KBM-7 (cell line): ENCODE measurements at regions not wholly inside any gene's neighbourhood (a gene's known extent, or its start where the extent isn't known, plus 50 kb on each side); places are given as distances from the start of the nearest gene placed in this dataset.

Experiments
- DNase-seq: peaks from one replicate; pipeline ENCODE4 v3.0.0-alpha.2; 2015
- in situ Hi-C: fragments of 300-500 bp; cut with MboI; formaldehyde crosslinking; loops from 2 replicates; pipeline ENCODE4 v1.14.3; 2020; ENCODE audit warnings: low sequenced_read_pairs, low pct_unique_long_range_greater_than_20kb, mixed read lengths

DNA sequence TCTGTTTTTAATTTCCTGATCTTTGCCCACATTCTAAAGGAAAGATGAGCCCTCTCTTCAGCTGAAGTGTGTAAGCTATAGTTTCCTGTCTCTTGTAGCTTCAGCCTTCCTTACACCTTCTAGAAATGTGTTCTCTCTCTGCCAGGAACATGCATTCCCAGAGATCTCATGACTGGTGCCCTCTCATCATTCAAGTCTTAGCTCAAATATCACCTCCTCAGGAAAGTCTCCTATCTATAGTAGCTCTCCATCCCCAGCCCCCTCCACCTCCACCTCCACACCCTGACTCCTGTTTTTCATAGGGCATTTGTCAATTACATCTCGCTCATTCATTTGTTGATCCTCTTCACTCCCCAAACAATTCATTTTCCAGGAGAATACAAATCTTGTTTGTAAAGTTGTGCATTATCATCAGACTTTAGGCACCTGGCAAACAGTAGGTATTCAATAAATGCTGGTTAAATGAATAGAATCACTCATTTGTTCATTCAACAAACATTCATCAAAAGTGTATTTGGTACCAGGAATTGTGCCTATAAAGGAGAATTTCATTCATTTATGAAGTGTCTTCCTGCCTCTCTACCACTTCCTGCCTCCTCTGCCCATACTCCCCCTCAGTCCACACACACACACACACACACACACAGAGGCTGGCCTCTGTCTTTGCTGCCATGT is 160.3 kb downstream of the BBOX1 start:
- no peak for DNase-seq
- in situ Hi-C loops = no loop called here

- no peak for DNase-seq
- in situ Hi-C loops = loop anchor here (25.0 kb wide), 1 partner anchor 291 kb away; no protein-coding TSS in a partner anchor
These were observed 155.7 kb downstream of the BBOX1 start for GRCh38 chr11:27196203-27196897.

DNA sequence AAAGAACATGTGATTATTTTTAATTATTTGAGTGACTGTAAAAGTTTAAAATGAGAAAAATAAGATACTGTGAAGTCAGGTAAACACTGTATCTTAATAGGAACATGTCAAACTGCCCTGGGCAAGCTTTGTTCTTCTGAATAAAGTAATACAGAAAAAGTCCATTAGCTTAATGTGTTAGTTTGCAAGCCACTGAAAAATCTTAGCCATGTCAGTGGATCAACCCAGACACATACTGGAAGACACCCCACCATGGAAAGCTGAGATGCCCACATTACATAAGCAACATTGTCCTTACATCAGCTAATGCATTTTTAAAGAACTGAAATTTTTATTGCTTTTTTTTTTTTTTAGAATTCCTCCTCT is 155.2 kb downstream of the BBOX1 start:
- no peak for DNase-seq
- in situ Hi-C loops = loop anchor here (25.0 kb wide), 1 partner anchor 291 kb away; no protein-coding TSS in a partner anchor

DNA sequence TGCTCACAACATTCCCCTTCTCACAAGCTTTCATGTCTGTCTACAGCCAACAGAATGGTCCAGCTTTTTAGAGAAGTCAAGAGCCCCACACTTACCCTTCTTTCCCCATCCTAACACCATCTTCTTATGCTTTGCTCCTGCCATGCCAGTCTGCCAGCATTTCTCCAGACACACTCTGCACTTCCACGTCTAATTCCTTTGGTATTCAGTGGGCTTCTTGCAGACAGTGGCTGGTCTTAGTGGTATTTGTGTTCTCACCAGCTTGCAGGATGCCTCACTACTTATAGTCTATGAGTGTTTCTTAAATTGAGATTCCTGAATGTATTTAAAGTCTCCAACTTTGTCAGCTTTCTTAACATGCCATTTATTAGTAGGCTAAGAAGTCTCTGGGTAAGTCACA is 154.4 kb downstream of the BBOX1 start:
- DNase-seq = no peak
- in situ Hi-C loops = loop anchor here (25.0 kb wide), 1 partner anchor 292 kb away; no protein-coding TSS in a partner anchor

- DNase-seq = no peak
- in situ Hi-C loops = loop anchor here (25.0 kb wide), 1 partner anchor 294 kb away; no protein-coding TSS in a partner anchor
These were observed 153.0 kb downstream of the BBOX1 start for GRCh38 chr11:27193434-27194225.

GRCh38 chr11:27192184-27192583 is 151.6 kb downstream of the BBOX1 start:
- in situ Hi-C loops = loop anchor here (25.0 kb wide), 1 partner anchor 295 kb away; no protein-coding TSS in a partner anchor

DNA sequence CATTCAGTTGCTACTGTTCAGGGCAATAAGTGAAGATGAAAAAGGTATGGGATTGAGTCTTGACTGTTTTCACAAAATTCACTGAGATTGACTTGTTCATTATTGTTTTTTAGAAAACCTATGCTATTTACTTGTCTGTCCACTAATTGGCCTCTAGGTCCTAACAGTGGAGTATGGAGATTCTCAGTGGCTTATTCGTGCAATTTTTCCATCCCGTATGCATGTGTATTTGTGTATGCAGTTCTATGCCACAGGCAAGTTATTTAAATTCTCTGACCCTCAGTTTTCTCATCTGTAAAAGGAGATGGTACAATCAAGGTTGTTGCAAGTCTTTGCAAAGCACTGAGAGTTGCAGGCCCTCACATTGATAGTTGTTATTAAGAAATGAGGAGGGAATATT is 151.0 kb downstream of the BBOX1 start:
- no peak for DNase-seq
- in situ Hi-C loops = loop anchor here (25.0 kb wide), 1 partner anchor 296 kb away; no protein-coding TSS in a partner anchor

More at GRCh38 chr11:27192184-27192583, 151.6 kb downstream of the BBOX1 start:
- no peak for DNase-seq

DNA sequence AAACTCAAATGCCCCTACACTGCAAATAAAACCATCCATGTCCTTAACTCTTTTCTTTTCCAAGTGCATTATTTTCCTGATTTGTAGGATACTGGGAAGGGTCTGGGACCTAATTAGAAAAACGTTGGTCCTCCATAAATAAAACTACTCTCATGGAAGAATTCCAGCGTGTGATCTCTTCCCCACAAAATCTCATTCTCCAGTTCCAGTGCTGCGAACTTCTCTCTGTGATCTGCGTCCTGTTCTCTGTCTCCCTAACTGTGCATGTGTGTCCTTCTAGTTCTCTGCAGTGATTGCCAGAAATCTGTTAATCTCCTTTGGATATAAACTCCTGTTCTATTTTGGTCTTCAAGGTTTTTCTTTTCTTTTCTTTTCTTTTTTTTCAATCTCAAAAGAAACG is 148.1 kb downstream of the BBOX1 start:
- in situ Hi-C loops = loop anchor here (25.0 kb wide), 1 partner anchor 299 kb away; no protein-coding TSS in a partner anchor
- DNase-seq = no peak

GRCh38 chr11:27187848-27188621 is 147.4 kb downstream of the BBOX1 start:
- in situ Hi-C loops = loop anchor here (25.0 kb wide), 1 partner anchor 299 kb away; no protein-coding TSS in a partner anchor
- no peak for DNase-seq

- DNase-seq = no peak
- in situ Hi-C loops = loop anchor here (25.0 kb wide), 1 partner anchor 300 kb away; no protein-coding TSS in a partner anchor
These were observed 146.6 kb downstream of the BBOX1 start for GRCh38 chr11:27187075-27187847.

DNA sequence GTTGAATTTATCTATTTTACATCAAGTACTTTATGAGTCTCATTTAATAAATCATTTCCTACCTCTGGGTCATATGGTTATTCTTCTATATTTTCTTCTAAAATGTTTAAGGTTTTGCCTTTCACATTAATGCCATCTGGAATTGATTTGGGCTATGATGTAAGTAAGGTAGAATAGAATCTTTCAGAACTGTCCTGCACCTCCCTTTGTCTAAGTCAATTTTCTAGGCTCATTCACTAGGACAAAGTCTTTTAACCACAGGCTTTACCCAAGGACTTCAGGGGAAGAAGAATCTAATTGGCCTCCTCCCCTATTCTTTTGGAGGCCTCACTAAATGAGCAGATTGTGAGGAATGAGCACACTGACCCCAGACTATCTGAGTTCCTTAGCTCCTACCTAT is 146.0 kb downstream of the BBOX1 start:
- DNase-seq = no peak
- in situ Hi-C loops = loop anchor here (25.0 kb wide), 1 partner anchor 301 kb away; no protein-coding TSS in a partner anchor

- in situ Hi-C loops = loop anchor here (25.0 kb wide), 1 partner anchor 303 kb away; no protein-coding TSS in a partner anchor
- no peak for DNase-seq
These were observed 144.1 kb downstream of the BBOX1 start for GRCh38 chr11:27184458-27185312.

GRCh38 chr11:27183672-27184457 is 143.2 kb downstream of the BBOX1 start:
- DNase-seq = peak; percentile 63
- in situ Hi-C loops = loop anchor here (25.0 kb wide), 1 partner anchor 303 kb away; no protein-coding TSS in a partner anchor

DNA sequence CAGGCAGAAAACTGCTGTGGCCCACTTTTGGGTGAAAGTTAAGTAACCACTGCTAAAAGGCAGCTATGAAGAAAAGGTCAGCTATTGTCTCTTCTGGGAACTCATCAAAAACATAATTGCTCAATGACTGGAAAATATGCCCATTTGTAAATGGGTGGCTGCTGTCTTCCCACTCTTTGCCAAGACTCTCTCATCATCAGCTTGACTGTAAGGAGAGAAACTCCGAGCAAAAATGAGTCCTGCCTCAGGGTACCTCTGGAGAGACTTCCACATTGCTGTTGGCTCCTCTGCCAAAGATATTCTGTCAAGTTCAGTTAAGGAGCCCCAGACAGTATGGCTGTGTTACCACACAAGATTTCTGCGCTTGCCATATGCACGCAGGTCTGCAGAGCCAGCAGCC is 138.7 kb downstream of the BBOX1 start:
- in situ Hi-C loops = loop anchor here (25.0 kb wide), 1 partner anchor 308 kb away; no protein-coding TSS in a partner anchor
- no peak for DNase-seq

DNA sequence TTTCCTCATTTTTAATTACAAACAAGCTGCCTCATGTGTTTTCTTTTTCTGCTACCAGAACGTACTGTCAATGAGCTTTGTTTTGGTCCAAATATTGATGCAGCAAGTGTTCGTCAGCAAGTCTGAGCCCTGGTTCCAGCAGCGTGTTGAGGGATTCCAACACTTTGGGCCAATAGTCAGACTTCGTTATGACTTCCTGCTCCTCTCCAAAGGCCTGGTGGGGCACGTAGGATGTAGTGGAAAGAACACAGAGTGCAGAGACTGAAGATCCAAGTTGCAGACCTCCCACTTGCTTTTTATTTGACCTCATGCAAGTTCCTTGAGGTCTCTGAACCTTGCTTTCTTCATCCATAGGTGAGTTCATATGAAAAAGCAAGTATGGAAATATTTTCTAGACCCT is 138.2 kb downstream of the BBOX1 start:
- in situ Hi-C loops = loop anchor here (25.0 kb wide), 1 partner anchor 308 kb away; no protein-coding TSS in a partner anchor
- DNase-seq = no peak
